T-cell (primary cell): ENCODE measurements at regions not wholly inside any gene's neighbourhood (a gene's known extent, or its start where the extent isn't known, plus 50 kb on each side); places are given as distances from the start of the nearest gene placed in this dataset.
A peak's percentile ranks its signal among the peaks of the same experiment; 100 is the strongest.

Experiments used
- ATAC-seq, 4 experiments: fragments of 200-7000 bp in 3 of 4; fragments of 150-1000 bp in 1 of 4; cut with Tn5 transposase; replicated peaks in 1 of 4; 1 replicate in 3 of 4; 2 replicates in 1 of 4; pipeline ENCODE4 v1.10.0; 2021; ENCODE audit warnings: moderate library complexity in 3 of 4, mild to moderate bottlenecking in 2 of 4, moderate number of reproducible peaks in 1 of 4
- CTCF ChIA-PET, 2 donors: fragments of 300-600 bp; sonication (Branson Sonifier 250); formaldehyde crosslinking; loops; one replicate each; lab custom pipeline; 2022; ENCODE audit warnings: antibody characterized with exemption in 2 of 2; lab: Charles Lee
- POLR2A ChIA-PET, 2 donors: fragments of 300-600 bp; sonication (Branson Sonifier 250); formaldehyde crosslinking; loops; one replicate each; lab custom pipeline; 2022; ENCODE audit warnings: antibody characterized with exemption in 2 of 2; lab: Charles Lee
- DNase-seq, 35 experiments: peaks; one replicate each; pipeline versions ENCODE4 v3.0.0 to v3.0.0-alpha.2; 2013 to 2023
- H3K27ac ChIP-seq: one replicate; pipeline ENCODE4 v1.5.1; 2013; ENCODE audit warnings: low read length
- H3K27me3 ChIP-seq, 2 experiments: replicated peaks in 1 of 2; 1 replicate in 1 of 2; 2 replicates in 1 of 2; pipeline versions ENCODE4 v1.6.1 to v1.7.0; 2013; ENCODE audit warnings: low read length in 1 of 2, mixed read lengths in 1 of 2; ENCODE audit not compliant: control insufficient read depth in 2 of 2, insufficient read depth in 2 of 2; ENCODE audit errors: extremely low read depth in 1 of 2
- H3K36me3 ChIP-seq, 2 donors: 1 replicate in 1 of 2; 2 replicates in 1 of 2; pipeline versions ENCODE4 v1.6.1 to v1.7.0; 2013; ENCODE audit warnings: low read length in 1 of 2; ENCODE audit not compliant: control insufficient read depth in 2 of 2, insufficient read depth in 1 of 2; ENCODE audit errors: extremely low read depth in 1 of 2
- H3K4me1 ChIP-seq, 2 experiments: 1 replicate in 1 of 2; 2 replicates in 1 of 2; pipeline versions ENCODE4 v1.6.1 to v1.7.0; 2013; ENCODE audit warnings: low read length in 2 of 2, mixed read lengths in 1 of 2; ENCODE audit not compliant: insufficient read depth in 2 of 2, control insufficient read depth in 1 of 2; ENCODE audit errors: extremely low read depth in 1 of 2
- H3K4me3 ChIP-seq, 2 donors: 1 replicate in 1 of 2; 2 replicates in 1 of 2; pipeline versions ENCODE4 v1.5.1 to v1.7.0; 2013; ENCODE audit warnings: mild to moderate bottlenecking in 2 of 2, low read length in 1 of 2, moderate library complexity in 1 of 2; ENCODE audit not compliant: control insufficient read depth in 1 of 2; ENCODE audit errors: extremely low read depth in 1 of 2
- H3K9me3 ChIP-seq: 2 replicates; pipeline ENCODE4 v1.7.0; 2013
- H3K27ac Mint-ChIP-seq, 2 donors: one replicate each; pipeline ENCODE4 v1.8.0; 2020 to 2021; ENCODE audit warnings: mild to moderate bottlenecking in 2 of 2, mixed read lengths in 2 of 2
- H3K27me3 Mint-ChIP-seq, 2 donors: one replicate each; pipeline ENCODE4 v1.8.0; 2021 to 2022; ENCODE audit warnings: mixed read lengths in 2 of 2
- H3K36me3 Mint-ChIP-seq: one replicate; pipeline ENCODE4 v1.8.0; 2021; ENCODE audit warnings: mixed read lengths
- H3K4me1 Mint-ChIP-seq, 3 donors: one replicate each; pipeline ENCODE4 v1.8.0; 2020 to 2022; ENCODE audit warnings: mixed read lengths in 3 of 3, mild to moderate bottlenecking in 1 of 3
- H3K4me3 Mint-ChIP-seq, 3 donors: one replicate each; pipeline ENCODE4 v1.8.0; 2020 to 2022; ENCODE audit warnings: mild to moderate bottlenecking in 3 of 3, mixed read lengths in 3 of 3, moderate library complexity in 3 of 3
- H3K9me3 Mint-ChIP-seq, 3 donors: one replicate each; pipeline ENCODE4 v1.8.0; 2020 to 2022; ENCODE audit warnings: mixed read lengths in 3 of 3
- WGBS: methylation state at CpG from one replicate; pipeline ENCODE4 v1.1.5; 2013; ENCODE audit warnings: missing lambda C conversion rate; ENCODE audit not compliant: insufficient coverage; 5-methylcytosine and 5-hydroxymethylcytosine counted together

- no peaks in the 10 kb centered on the region for H3K4me1 ChIP-seq
- H3K9me3 Mint-ChIP-seq: peaks cover 0 to 9% (median 4%) of the 10 kb centered on the region in 3 donors
- no peaks in the 10 kb centered on the region for H3K9me3 ChIP-seq
- H3K4me3 ChIP-seq: no peak overlapping the region
- POLR2A ChIA-PET: no interaction called here
- H3K4me3 Mint-ChIP-seq: no peak overlapping the region
- DNase-seq (no peak), ATAC-seq (no peak)
- no peaks in the 10 kb centered on the region for H3K27me3 Mint-ChIP-seq
- CTCF ChIA-PET: no interaction called here
- no peaks in the 10 kb centered on the region for H3K4me1 Mint-ChIP-seq
- WGBS: 95% methylated on average over 2 of the region's 3 CpGs
- peaks cover 52% of the 10 kb centered on the region for H3K36me3 Mint-ChIP-seq
- H3K36me3 ChIP-seq: no peaks in the 10 kb centered on the region
- no peak overlapping the region for H3K27ac ChIP-seq
- no peak overlapping the region for H3K27ac Mint-ChIP-seq
- no peaks in the 10 kb centered on the region for H3K27me3 ChIP-seq
These were observed 180.8 kb downstream of the LTN1 start for GRCh38 chr21:28811860-28812259.

DNA sequence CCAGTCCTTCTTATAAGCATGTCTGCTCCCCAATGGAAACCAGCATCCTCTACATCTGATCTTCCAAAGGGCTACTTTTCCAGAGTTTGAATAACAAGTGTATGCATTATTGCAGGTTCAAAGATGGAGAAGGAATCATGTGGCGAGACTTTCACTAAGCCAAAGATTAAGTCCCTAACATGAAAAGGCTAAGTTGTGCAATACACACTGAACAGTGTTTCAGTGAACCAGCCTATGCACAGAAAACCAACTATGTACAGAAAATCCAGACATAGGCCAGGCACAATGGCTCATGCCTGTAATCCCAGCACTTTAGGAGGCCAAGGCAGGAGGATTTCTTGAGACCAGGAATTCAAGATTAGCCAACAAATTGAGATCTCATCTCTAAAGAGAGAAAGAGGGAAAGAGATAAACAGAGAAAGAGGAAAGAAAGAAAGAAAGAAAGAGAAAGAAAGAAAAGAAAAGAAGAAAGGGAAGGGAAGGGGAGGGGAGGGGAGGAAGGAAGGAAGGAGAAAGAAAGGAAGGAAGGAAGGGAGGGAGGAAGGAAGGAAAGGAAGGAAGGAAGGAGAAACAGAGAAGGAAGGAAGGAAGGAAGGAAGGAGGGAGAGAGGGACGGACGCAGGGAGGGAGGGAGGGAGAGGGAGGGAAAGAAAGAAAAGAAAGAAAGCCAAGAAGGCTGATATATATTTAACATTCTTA is 181.7 kb downstream of the LTN1 start:
- Mint-ChIP-seq H3K4me1 (no peaks in the 10 kb centered on the region), H3K36me3 (peaks cover 50% of the 10 kb centered on the region), H3K27ac (peak overlapping the region in 1 of 2 donors; percentile 30), H3K4me3 (no peak overlapping the region), H3K9me3 (peaks cover 0 to 7% (median 3%) of the 10 kb centered on the region in 3 donors), H3K27me3 (no peaks in the 10 kb centered on the region)
- POLR2A ChIA-PET: no interaction called here
- WGBS: no CpG with 5 or more reads among the region's 3 CpGs
- no peaks in the 10 kb centered on the region for H3K4me1 ChIP-seq
- H3K9me3 ChIP-seq: no peaks in the 10 kb centered on the region
- no peak overlapping the region for H3K27ac ChIP-seq
- no peaks in the 10 kb centered on the region for H3K27me3 ChIP-seq
- H3K4me3 ChIP-seq: no peak overlapping the region
- DNase-seq (no peak), ATAC-seq (no peak)
- H3K36me3 ChIP-seq: no peaks in the 10 kb centered on the region
- CTCF ChIA-PET: no interaction called here

DNA sequence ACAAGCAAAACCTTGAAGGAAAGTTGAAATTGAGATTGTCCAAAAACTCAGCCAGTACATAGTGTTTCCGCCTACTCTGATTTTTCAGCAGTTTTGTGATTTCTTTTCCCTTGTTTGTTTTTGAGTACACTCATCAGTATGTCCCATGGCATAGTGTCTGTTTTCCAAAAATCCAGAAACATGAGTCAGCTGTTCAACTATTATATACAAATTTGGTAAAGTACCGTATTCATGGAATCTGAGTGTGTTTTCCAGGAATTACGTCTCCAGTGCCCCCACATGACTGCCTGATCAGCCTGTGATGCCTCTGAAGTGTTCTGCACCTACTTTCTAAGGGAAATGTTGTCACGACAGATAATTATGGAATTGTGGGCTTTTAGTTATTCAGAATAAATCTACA is 186.8 kb downstream of the LTN1 start:
- H3K27ac Mint-ChIP-seq: no peak overlapping the region
- H3K27me3 Mint-ChIP-seq: no peaks in the 10 kb centered on the region

GRCh38 chr21:28804089-28804670 is 188.5 kb downstream of the LTN1 start:
- H3K36me3 Mint-ChIP-seq: peaks cover 44% of the 10 kb centered on the region
- H3K27me3 Mint-ChIP-seq: no peaks in the 10 kb centered on the region
- H3K27ac ChIP-seq: no peak overlapping the region
- POLR2A ChIA-PET: no interaction called here
- no peak for DNase-seq
- CTCF ChIA-PET: interaction anchor here in 1 of 2 donors (0.6 kb wide), 1 partner anchor 276 kb away, joined by 3 read pairs; no protein-coding TSS in a partner anchor
- ATAC-seq: no peak
- H3K4me1 ChIP-seq: no peaks in the 10 kb centered on the region
- no peaks in the 10 kb centered on the region for H3K36me3 ChIP-seq
- H3K27ac Mint-ChIP-seq: no peak overlapping the region
- no CpG with 5 or more reads among the region's 3 CpGs for WGBS
- H3K4me3 ChIP-seq: no peak overlapping the region
- H3K9me3 ChIP-seq: no peaks in the 10 kb centered on the region
- H3K4me3 Mint-ChIP-seq: no peak overlapping the region
- H3K4me1 Mint-ChIP-seq: peaks cover 0 to 3% (median 0%) of the 10 kb centered on the region in 3 donors
- no peaks in the 10 kb centered on the region for H3K9me3 Mint-ChIP-seq
- no peaks in the 10 kb centered on the region for H3K27me3 ChIP-seq

More for the DNA sequence above, 186.8 kb downstream of the LTN1 start:
- Histone ChIP-seq H3K27me3 (no peaks in the 10 kb centered on the region), H3K4me1 (no peaks in the 10 kb centered on the region), H3K27ac (no peak overlapping the region), H3K36me3 (no peaks in the 10 kb centered on the region), H3K9me3 (no peaks in the 10 kb centered on the region), H3K4me3 (no peak overlapping the region)
- POLR2A ChIA-PET: no interaction called here
- CTCF ChIA-PET: no interaction called here
- peaks cover 46% of the 10 kb centered on the region for H3K36me3 Mint-ChIP-seq
- DNase-seq (no peak), ATAC-seq (no peak)
- H3K4me3 Mint-ChIP-seq: no peak overlapping the region
- H3K4me1 Mint-ChIP-seq: peaks cover 0 to 3% (median 0%) of the 10 kb centered on the region in 3 donors
- no CpG with 5 or more reads among the region's 4 CpGs for WGBS
- H3K9me3 Mint-ChIP-seq: no peaks in the 10 kb centered on the region

DNA sequence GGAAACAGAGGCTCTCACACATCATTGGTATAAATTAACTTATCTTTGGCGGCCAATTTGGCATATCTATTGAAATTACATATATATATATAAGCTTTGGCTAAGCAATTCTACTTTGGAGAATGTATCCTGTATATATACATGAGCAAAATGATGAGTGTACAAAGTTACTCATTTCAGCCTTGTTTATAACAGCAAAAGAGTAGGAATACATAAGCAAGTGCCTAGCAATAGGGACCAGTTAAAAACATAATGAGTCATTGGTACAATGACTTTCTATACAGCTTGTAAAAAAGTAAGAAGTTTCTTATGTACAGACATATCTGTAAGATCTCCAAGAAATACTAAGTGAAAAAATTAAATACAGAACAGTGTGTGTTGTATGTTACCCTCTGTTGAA is 190.8 kb downstream of the LTN1 start:
- H3K4me1 ChIP-seq: no peaks in the 10 kb centered on the region
- Mint-ChIP-seq H3K36me3 (peaks cover 36% of the 10 kb centered on the region), H3K9me3 (no peaks in the 10 kb centered on the region), H3K27ac (no peak overlapping the region), H3K4me3 (no peak overlapping the region), H3K27me3 (no peaks in the 10 kb centered on the region), H3K4me1 (peaks cover 0 to 3% (median 0%) of the 10 kb centered on the region in 3 donors)
- ChIA-PET CTCF (no interaction called here), POLR2A (interaction anchor here in 1 of 2 donors (0.6 kb wide), 1 partner anchor 369 kb away, joined by 3 read pairs; no protein-coding TSS in a partner anchor)
- ATAC-seq: no peak
- H3K27me3 ChIP-seq: no peaks in the 10 kb centered on the region
- DNase-seq: no peak
- no peak overlapping the region for H3K27ac ChIP-seq
- WGBS: no CpG with 5 or more reads among the region's 1 CpG
- no peaks in the 10 kb centered on the region for H3K9me3 ChIP-seq
- no peak overlapping the region for H3K4me3 ChIP-seq
- H3K36me3 ChIP-seq: peaks cover 0 to 5% of the 10 kb centered on the region in 2 donors

- Mint-ChIP-seq H3K4me1 (peaks cover 0 to 3% (median 0%) of the 10 kb centered on the region in 3 donors), H3K4me3 (no peak overlapping the region), H3K27me3 (no peaks in the 10 kb centered on the region), H3K9me3 (no peaks in the 10 kb centered on the region), H3K36me3 (peaks cover 29% of the 10 kb centered on the region), H3K27ac (no peak overlapping the region)
- H3K27ac ChIP-seq: no peak overlapping the region
- 90% methylated on average over 4 of the region's 7 CpGs for WGBS
- no peaks in the 10 kb centered on the region for H3K9me3 ChIP-seq
- H3K4me1 ChIP-seq: no peaks in the 10 kb centered on the region
- DNase-seq (no peak), ATAC-seq (no peak)
- H3K27me3 ChIP-seq: no peaks in the 10 kb centered on the region
- H3K36me3 ChIP-seq: peaks cover 0 to 5% of the 10 kb centered on the region in 2 donors
- POLR2A ChIA-PET: interaction anchor here in 1 of 2 donors (0.6 kb wide), 1 partner anchor 12 kb away, joined by 3 read pairs; no protein-coding TSS in a partner anchor
- CTCF ChIA-PET: no interaction called here
- H3K4me3 ChIP-seq: no peak overlapping the region
These were observed 192.8 kb downstream of the LTN1 start for GRCh38 chr21:28799926-28800325.
